ENCODE measurements at regions not wholly inside any gene's neighbourhood (a gene's known extent, or its start where the extent isn't known, plus 50 kb on each side); places are given as distances from the start of the nearest gene placed in this dataset.
"Not testable (repeated sequence)": the region's sequence is repeated elsewhere in the genome, so short reads cannot be mapped to it uniquely, and the experiment has no call there.

DNA sequence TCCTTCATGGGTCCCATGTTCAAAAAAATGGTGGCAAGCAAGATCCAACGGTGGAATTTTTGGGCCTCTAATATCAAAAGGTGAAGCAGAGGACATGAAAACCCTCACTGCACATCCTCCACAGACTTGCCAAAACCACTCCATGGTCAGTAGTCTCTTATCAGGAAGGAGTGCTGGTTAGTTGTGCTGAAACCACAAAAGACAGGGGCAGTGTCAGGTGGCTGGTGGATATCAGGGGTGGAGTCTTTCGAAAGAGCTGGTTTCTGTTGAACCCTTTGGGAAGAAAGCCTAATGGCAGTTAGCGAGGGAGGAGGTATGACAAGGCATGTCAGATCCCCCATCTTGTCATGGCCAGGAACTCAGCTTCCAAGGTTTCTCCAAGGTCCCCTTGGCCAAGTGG, 395.9 kb upstream of the CAMK1G start:
- DNase-seq (ENCODE audit: low read depth in 4 of 4, low spot score in 2 of 4) = no peak

GRCh38 chr1:209190591-209191261, 392.8 kb upstream of the CAMK1G start:
- peak in 2 of 4 donors; percentile 31 to 37 for DNase-seq (ENCODE audit: low read depth in 4 of 4, low spot score in 2 of 4)

DNA sequence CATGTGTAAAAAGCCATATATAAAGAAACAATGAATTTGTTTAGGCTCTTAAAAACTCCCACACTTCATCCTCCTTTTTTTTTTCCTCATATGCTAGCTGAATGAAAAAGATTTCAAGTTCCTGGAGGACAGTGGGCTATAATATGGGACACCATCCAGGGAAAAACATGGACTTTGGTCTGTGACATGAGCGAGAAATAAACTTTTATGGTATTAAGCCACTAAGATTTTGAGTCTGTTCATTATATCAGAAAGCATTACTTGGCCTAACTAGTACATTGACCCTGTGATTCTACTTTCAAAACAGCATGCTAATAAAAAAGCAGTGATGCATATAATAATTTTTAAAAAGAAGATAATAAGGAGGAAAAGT, 392.3 kb upstream of the CAMK1G start:
- no peak for DNase-seq (ENCODE audit: low read depth in 4 of 4, low spot score in 2 of 4)

- DNase-seq (ENCODE audit: low read depth in 4 of 4, low spot score in 2 of 4) = no peak
Measured at GRCh38 chr1:209196140-209196539, 387.4 kb upstream of the CAMK1G start.

- no peak for DNase-seq (ENCODE audit: low read depth in 4 of 4, low spot score in 2 of 4)
Measured at GRCh38 chr1:209198961-209199750, 384.4 kb upstream of the CAMK1G start.

- DNase-seq (ENCODE audit: low read depth in 4 of 4, low spot score in 2 of 4) = no peak
Measured at GRCh38 chr1:209199822-209200221, 383.7 kb upstream of the CAMK1G start.

DNA sequence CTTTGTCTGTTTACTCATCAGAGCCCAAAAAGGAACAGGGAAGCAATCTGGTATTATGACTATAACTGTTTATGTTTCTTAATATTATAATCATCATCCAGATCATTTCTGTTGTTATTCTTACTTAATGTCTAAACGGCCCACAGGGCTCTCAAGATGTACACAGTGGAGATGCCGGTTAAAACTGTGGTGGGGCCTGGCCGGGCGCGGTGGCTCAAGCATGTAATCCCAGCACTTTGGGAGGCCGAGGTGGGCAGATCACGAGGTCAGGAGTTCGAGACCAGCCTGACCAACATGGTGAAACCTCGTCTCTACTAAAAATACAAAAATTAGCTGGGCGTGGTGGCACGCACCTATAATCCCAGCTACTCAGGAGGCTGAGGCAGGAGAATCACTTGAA, 381.2 kb upstream of the CAMK1G start:
- DNase-seq (ENCODE audit: low read depth in 4 of 4, low spot score in 2 of 4) = not testable (repeated sequence)

DNA sequence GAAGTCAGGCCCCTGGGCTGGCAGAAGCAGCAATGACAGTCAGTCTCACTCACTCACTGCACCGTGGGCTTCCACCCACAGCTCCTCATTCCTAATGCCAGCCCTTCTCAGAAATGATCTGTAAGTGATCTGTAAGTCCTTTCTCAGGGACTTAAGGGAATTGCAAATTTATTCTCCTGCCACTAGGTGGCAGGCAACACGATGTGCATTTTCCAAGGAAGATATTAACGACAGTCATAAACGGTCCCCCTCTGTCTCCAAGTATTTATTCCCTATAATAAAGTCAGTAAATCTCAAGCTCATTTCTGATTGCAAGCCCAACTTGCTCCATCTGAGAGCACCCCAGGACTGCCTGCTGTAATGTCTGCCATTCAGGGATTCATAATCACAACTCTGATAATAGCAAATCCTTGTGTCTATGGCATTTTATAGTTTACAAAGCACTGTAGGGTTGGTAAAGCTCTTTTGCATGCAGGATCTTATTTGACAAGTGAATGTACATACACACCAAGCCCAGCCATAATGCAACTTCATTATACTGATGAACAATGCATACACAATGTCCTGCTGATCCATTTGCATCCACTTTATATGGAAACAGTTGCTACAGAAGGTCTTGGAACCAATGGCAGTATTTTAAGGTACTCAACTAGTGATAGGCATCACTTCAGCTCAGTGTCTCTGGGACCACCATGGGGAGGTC, 380.5 kb upstream of the CAMK1G start:
- DNase-seq (ENCODE audit: low read depth in 4 of 4, low spot score in 2 of 4) = peak in 2 of 4 donors; percentile 40 to 51

DNA sequence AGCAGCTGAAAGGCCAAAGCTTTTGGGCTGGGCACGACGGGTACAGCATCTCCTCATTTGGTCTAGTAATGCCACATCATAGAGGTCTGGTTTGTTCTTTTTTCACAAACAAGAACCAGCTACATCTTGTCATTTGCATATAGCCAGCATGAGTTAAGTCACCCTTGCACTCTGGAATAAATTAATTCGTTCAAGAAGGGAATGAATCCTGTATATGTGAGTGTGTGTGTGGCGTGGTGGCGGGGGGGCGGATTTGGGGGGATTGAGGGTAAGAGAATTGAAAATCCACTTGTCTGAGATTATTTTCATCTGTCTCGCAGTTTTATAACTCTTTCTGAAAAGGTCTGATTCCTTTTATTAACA, 380.0 kb upstream of the CAMK1G start:
- no peak for DNase-seq (ENCODE audit: low read depth in 4 of 4, low spot score in 2 of 4)

DNA sequence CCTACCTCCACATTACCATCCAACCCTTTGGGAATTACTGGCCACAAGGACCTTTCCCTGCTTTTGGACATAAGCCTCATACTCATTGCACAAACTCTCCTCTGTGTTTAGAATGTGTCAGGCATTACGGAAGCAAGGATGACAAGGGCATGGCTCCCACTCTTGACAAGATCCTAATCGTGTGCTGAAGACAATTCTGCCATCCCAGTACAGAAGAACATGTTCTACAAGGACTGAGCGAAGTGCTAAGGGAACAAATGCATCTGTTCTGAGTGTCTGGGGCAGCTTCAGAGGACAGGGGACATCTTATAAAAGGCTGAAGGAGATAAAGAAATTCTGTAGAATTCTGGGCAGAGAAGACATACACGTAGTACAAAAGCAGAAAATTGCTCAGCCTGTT, 378.5 kb upstream of the CAMK1G start:
- no peak for DNase-seq (ENCODE audit: low read depth in 4 of 4, low spot score in 2 of 4)

DNA sequence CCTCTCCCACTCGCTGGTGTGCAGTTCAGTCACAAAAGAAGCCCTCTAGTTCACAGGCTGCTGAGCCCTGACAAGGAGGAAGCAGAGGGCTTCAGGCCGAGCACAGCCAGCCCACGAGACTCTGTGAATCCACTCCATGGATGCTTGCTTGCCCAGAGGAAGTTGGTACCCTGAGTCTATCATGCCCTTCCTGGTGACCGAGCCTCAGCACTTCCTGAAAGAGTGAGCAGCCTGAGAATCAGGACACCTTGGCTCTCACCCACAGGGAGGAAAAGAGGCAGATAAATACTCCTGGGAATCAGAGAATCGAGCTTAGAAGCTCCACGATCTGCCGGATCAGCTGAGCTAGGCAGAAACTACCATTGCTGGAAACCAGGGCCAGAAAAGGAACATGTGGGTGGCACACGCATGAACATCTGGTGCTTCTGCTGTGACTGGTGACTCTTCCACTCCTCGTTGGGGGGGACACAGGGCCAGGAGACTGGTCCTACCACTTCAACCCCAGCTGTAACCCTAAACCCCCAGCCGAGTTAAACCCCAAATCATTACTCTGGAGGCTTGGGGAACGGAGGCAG, 376.3 kb upstream of the CAMK1G start:
- no peak for DNase-seq (ENCODE audit: low read depth in 4 of 4, low spot score in 2 of 4)

DNA sequence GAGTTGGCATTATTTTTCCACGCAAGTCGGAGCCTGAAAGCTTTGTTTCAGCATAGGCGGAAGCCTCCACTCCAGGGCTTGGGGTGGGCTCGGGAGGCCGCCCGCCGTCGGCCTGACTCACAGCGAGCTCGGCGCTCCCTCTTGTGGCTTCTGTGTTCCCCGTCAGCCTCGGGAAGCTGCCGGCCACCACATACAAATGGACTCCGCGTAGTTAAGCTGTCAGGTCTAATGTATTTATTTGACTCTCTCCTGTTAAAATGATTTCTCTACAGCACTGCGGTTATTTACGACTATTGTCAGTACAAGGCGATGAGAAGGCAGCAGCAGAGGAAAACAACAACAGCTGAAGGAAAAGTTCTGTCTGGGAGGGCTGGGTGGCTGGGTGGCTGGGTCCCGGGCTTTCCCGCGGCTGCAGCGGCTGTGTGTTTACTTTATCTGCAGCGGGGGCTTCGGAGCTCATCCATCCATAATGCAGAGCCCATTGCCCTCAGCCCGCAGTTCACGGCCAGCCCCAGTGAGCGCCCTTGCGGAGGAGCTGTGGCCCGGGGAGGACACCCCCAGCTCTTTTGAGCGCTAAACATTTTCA, 375.7 kb upstream of the CAMK1G start:
- DNase-seq (ENCODE audit: low read depth in 4 of 4, low spot score in 2 of 4) = peak; percentile 69 to 85 (median 77)

DNA sequence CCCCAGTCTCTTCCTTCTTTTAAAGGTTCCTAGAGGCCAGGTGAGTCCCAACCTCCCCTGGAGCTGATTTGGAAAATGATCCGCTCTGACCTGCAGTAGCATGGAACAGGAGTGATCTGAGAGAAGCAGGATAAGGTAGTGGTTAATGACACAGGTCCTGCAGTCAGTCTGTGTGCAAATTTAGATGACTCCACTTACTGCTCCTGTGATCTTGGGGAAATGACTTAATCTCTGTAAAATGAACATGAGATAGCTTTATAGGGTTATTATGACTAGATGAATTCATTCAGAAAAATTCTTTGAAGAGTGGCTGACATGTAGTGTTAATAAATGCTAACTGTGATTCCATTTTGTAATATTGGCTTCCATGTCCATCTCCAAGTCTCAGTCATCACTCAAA, 374.9 kb upstream of the CAMK1G start:
- DNase-seq (ENCODE audit: low read depth in 4 of 4, low spot score in 2 of 4) = no peak

- no peak for DNase-seq (ENCODE audit: low read depth in 4 of 4, low spot score in 2 of 4)
Measured at GRCh38 chr1:209213989-209214388, 369.5 kb upstream of the CAMK1G start.

DNA sequence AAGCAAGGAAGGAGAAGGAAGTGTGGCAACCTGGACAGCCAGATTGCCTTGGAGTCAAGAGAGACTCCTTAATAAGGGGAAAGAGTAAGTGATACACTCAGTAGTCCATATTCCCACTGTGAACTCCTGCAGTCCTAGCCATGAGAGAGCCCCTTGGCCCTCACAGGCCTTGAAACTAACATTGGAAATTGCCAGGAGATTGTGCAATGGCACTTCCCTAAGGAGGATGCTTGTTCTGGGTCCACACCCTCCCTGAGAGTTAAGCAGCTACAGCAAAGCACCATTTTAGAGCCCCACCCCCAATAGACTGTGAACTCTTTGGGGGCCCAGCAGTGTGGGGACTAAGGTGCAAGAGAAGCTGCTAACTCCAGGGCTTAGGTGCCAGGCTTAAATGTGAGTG, 367.7 kb upstream of the CAMK1G start:
- no peak for DNase-seq (ENCODE audit: low read depth in 4 of 4, low spot score in 2 of 4)

GRCh38 chr1:209218113-209218512, 365.4 kb upstream of the CAMK1G start:
- no peak for DNase-seq (ENCODE audit: low read depth in 4 of 4, low spot score in 2 of 4)

- no peak for DNase-seq (ENCODE audit: low read depth in 4 of 4, low spot score in 2 of 4)
Measured at GRCh38 chr1:209218981-209219380, 364.5 kb upstream of the CAMK1G start.

DNA sequence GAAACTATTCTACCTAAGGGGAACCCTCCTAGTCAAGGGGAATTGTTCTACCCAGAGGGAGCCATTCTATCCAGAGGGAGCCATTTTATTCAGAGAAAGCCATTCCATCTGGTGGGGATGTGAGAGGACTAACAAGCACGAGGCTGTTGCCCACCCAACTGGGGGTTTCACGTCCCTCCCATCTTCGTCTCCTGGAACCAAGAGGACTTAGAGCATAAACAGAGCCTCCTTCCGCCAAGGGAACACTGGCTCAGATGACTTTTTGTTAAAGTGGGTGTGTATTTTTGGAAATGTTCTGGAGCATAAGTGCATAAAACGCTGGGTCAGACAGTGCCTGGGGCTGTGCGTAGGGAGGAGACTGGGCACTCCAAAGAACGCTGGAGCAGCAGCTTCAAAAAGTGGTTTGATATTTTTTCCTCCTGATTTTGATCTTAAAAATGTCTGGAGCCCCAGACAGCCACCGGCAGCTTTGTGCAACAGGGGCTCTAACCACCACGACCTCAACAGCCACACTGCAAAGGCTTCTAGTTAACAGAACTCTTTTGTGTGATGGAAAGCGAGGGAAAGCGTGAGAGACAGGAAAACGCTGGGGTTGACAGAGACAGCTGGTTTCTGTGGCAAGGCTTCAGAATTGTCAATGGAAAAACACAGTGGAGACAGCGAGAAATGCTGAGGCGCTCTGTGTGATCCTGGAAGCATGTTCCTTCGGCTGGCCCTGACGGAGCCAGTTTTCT, 363.6 kb upstream of the CAMK1G start:
- DNase-seq (ENCODE audit: low read depth in 4 of 4, low spot score in 2 of 4) = no peak

- no peak for DNase-seq (ENCODE audit: low read depth in 4 of 4, low spot score in 2 of 4)
Measured at GRCh38 chr1:209222826-209223225, 360.7 kb upstream of the CAMK1G start.

- no peak for DNase-seq (ENCODE audit: low read depth in 4 of 4, low spot score in 2 of 4)
Measured at GRCh38 chr1:209223791-209224190, 359.7 kb upstream of the CAMK1G start.

All from left renal cortex interstitium (tissue), 4 donors.